GM19455 (cell line): ENCODE measurements at regions not wholly inside any gene's neighbourhood (a gene's known extent, or its start where the extent isn't known, plus 50 kb on each side); places are given as distances from the start of the nearest gene placed in this dataset.
"Not testable (repeated sequence)": the region's sequence is repeated elsewhere in the genome, so short reads cannot be mapped to it uniquely, and the experiment has no call there.

Experiments used
- ATAC-seq: cut with Tn5 transposase; IDR thresholded peaks from one replicate; pipeline ENCODE4 v1.9.1; 2021; ENCODE audit not compliant: unreplicated experiment

DNA sequence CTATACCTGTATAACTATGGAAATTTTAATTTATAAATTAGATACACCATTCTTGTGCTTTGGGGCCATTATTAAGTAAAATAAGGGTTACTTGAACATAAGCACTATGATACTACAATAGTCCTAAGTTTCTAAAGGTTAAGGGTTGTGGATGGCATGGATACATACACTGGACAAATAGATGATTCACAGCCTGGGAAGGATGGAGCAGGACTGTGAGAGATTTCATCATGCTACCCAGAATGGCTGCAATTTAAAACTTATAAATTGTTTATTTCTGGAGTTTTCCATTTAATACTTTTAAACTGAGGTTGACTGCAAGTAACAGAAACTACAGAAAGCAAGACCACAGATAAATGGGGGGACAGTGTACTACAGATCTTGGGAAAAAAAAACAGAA is 295.8 kb upstream of the ZNF804A start:
- no peak for ATAC-seq

DNA sequence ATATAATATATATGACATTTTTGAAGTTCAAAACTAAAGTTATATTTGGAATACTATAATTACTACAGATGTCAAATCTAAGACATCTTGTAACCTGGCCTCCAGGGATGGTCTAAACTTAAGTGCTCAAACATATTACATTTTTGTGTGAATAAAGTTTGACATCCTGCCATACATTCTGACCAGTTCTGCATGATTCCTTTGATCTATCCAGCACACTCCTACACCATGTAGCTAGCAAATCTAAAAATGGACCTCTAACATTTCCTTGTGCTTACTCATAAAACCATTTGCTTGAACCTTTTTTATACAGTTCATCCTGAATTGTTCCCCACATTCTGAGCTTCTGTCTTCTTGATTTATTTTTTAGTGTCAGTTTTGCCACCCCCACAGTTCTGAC is 294.3 kb upstream of the ZNF804A start:
- no peak for ATAC-seq

DNA sequence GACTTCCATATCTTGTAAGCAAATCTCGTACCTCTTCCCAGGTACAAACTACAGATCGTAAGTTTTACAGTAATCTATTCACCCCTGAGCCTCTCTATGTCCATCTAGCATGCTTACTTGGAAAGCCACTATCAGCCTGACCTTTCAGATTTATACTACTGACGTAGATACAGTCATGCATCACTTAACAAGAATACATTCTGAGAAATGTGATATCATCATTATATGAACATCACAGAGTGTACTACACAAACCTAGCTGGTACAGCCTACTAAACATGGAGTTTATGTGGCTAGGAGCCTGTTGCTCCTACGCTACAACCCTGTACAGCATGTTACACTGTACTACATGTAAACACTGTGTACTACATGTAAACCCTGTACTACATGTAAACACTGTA is 293.2 kb upstream of the ZNF804A start:
- no peak for ATAC-seq

DNA sequence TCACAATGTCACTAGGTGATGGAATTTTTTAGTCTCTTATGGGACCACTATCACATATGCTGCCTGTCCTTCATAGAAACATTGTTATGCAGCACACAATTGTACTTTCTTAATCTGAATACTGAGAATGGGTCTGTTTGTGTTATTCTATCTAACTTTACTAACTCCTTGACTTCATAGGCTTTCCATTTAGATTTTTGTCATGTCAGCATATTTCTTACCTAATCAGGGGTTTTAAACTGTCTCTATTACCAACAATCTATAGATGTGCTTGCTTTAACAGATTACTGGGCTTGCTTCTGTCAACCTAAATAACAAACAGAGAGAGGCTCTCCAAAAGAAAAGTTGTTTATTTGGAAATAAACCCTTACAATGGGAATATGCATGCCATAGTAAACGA is 289.6 kb upstream of the ZNF804A start:
- no peak for ATAC-seq

DNA sequence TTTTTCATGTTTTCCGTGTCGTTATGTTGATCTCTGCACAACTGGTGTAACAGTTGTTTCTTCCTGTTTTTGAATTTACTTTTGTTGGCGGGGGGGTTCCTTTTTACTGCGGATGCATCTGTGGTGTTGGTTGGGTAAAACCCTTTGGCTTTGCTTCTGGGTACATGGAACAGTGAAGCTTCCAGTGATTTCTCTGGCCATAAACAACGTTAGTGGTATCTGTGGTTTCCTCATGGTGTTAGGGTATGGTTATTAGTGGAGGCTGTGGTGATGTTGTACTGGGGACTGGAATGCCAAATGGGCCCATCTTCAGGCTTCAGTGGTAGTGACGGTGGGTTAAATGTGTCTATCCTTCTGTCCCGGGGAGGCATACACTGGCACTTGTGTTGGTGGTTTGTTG is 285.4 kb upstream of the ZNF804A start:
- ATAC-seq, result no peak

DNA sequence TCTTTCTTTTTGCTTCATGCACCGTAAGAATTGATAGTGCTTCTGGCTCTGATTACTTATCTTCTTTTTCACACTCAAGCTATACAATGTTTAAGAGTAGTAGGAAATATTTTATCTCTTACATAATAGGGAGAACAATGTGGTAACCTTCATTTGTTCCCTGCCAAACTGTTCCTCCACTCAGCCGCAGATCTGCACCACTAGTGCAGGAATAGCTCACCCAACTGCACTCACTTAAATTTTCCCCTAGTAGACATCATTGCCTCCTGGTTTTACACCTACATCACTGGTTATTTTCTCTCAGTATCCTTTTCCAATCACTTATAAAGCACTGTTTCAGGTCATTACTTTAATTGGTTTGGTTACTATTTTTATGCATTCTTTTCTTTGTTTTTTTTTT is 283.5 kb upstream of the ZNF804A start:
- no peak for ATAC-seq

DNA sequence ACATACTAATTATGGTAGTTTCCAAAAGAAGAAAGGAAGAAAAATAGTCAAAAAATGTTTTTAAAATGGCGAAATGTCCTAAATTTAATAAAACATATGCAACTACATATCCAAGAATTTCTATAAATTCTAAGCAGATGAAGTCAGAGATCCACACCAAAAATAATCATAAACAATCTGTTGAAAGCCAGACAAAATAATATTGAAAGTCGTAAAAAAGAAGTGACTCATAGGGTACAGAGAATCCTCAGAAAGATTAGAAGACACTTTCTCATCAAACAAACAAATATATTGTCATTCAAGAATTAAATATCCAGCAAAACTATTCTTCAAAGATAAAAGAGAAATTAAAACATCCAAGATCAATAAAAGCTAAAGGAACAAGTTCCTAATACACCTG is 281.4 kb upstream of the ZNF804A start:
- ATAC-seq, result no peak

DNA sequence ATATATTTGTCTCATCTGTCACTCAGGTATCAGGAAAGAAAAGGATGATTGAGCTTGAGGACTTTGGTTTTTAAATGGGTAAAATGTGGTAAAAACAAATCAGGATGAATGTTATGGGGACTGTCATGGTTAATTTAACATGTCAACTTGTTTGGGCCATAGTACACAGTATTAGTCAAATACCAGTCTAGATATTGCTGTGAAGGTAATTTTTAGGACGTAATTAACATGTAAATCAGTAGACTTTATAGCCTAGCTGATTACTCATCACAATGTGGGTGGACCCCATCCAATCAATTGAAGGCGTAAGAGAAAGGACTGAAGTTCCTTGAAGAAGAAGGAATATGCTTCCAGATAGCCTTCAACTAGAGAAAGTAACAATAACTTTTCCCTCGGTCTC is 275.7 kb upstream of the ZNF804A start:
- ATAC-seq, result no peak

DNA sequence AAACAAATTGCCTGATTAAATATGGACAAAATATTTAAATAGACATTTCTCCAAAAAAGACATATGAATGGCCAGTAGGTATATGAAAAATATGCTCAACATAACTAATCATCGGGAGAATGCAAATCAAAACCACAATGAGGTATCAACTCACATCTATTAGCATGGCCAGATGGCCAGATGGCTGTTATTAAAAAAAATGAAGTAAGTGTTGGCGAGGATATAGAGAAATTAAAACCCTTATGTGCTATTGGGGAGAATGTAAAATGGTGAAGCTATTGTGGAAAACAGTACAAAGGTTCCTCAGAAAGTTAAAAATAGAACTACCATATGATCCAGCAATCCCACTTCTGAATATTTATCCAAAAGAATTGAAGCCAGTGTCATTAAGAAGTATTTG is 272.3 kb upstream of the ZNF804A start:
- no peak for ATAC-seq

DNA sequence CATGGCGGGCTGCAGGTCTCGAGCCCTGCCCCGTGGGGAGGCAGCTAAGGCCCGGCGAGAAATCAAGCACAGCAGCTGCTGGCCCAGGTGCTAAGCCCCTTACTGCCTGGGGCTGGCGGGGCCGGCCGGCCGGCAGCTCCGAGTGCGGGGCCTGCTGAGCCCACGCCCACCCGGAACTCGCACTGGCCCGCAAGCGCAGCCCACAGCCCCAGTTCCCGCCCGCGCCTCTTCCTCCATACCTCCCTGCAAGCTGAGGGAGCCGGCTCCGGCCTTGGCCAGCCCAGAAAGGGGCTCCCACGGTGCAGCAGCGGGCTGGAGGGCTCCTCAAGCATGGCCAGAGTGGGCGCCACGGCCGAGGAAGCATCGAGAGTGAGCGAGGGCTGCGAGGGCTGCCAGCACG is 270.5 kb upstream of the ZNF804A start:
- not testable (repeated sequence) for ATAC-seq

DNA sequence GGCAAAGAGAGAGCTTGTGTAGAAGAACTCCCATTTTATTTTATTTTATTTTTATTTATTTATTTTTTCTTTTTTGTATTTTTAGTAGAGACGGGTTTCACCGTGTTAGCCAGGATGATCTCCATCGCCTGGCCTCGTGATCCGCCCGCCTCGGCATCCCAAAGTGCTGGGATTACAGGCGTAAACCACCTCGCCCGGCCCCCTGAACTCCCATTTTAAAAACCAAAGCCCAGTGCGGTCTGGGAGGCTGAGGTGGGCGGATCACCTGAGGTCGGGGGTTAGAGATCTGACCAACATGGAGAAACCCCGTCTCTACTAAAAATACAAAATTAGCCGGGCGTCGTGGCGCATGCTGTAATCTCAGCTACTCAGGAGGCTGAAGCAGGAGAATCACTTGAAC is 267.8 kb upstream of the ZNF804A start:
- ATAC-seq, result not testable (repeated sequence)

DNA sequence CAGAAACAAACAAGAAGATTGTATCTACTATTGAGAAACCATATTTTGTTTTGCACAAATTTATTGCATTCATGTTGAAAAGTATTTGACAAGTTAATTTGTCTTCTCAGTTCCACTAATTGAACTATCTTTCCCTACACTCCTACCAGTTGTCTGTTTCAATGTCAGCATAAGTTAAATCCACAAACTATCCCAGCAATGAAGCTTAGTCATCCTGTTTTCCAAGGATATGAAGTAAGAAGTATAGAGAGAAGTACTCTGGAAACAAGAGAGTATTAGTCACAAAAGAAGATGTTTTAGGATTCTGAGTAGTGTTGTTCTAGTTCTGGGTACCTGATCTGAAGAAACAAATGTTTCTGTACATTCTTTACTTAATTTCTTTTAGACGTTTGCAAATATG is 261.6 kb upstream of the ZNF804A start:
- no peak for ATAC-seq

DNA sequence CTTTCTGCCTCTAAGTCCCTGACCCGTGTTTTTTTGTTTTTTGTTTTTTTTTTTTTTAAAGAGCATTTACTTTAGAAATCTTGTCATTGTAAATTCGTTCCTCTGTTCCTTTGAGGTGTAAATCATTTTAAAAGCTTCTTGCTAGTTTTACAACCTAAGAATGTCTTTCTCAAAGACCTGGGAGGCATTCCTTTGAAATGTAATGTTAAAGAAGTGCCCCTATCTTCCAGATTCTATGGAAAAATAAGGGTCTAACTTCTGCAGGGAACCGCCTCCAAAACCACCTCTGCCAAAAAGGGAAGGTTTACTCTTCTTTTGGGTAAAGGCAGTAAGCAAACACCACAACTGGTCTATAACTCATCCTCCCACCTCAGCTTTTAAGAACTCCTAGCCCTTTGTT is 259.6 kb upstream of the ZNF804A start:
- no peak for ATAC-seq

DNA sequence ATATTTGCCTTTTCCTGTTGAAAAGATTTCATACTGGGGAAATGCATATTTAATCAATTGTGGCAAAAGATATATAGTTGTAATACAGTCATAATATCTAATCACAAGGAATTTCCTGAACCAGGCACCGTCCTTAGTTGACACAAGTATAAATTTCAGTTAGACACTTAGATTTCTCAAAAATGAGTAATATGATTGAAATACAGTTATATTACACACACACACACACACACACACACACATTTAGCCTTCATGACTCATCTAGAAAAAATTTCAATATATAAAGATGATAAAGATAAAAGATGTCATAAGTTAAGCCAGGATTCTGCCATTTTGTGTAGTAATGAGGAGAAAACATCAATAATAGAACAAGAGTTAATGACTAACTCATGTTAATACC is 258.4 kb upstream of the ZNF804A start:
- ATAC-seq, result no peak

DNA sequence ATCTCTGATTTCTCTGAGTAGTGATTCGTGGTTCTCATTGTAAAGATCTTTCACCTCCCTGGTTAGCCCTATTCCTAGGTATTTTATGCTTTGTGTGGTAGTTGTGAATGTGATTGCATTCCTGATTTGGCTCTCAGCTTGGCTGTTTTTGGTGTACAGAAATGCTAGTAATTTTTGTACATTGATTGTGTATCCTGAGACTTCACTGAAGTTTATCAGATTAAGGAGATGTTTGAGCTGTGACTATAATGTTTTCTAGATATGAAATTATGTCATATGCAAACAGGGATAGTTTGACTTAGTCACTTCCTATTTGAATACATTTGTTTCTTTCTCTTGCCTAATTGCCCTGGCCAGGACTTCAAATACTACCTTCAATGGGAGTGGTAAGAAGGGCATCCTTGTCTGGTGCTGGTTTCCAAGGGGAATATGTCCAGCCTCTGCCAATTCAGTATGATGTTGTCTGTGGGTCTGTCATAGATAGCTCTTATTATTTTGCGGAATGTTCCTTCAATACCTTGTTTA is 251.9 kb upstream of the ZNF804A start:
- no peak for ATAC-seq

DNA sequence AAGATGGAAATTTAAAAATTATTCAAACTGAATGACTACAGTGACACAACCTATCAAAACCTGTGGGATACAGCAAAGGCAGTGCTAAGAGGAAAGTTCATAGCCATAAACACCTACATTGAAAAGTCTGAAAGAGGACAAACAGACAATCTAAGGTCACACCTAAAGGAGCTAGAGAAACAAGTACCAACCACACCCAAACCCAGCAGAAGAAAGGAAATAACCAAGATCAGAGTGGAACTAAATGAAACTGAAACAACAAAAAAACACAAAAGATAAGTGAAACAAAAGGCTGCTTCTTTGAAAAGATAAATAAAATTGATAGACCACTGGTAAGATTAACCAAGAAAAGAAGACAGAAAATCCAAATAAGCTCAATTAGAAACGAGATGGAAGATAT is 247.2 kb upstream of the ZNF804A start:
- ATAC-seq, result no peak

DNA sequence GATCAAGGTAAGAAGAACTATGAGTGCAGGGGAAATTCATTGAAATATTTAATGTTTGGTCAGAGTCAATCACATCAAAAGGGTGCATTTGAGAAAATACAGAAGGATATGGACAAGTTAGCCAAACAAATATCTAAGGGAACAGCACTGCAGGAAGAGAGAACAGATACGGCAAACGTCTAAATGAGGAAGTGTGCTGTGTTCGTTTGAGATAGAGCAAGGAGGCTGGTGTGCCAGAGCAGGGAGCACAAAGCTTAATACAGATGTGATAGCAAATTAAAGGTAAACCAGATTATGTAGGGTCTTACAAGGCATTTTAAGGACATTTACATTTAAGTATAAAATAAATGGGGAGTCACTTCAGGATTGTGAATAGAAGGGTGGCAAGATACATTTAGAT is 241.3 kb upstream of the ZNF804A start:
- no peak for ATAC-seq

DNA sequence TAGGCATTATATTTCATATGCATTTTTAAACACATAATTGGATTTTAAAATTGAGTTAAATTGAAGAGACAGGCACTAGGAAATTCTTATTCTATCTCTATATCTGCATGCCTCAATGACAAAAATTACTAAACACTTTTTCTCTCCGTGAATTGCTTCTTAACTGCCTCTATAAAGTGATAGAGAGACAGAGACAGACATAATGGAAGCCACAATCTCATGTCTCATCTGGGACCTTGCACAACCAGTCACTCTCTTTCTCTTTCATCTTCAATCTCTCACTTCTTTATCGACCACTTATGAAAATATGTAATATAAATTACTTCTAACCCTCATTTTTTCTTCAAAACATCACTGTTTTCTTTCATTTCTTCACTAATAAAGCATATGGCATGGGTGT is 238.9 kb upstream of the ZNF804A start:
- no peak for ATAC-seq

DNA sequence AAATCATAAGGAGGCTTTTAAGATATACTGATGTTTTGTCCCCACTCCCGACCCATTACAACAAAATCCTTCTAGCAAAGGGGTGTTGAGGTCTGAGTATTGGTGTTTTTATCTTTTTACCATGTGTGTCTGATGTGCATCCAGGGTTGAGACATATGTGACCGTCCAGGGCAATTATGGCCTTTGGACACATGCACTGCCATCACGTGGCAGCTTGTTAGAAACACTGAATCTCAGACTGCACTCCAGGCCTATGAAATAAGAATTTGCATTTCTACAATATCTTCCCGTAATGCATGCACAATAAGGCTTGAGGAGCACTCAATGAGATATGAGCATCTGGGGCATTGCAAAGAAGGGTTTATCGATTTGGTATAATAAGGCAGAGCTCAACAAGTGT is 235.1 kb upstream of the ZNF804A start:
- no peak for ATAC-seq

DNA sequence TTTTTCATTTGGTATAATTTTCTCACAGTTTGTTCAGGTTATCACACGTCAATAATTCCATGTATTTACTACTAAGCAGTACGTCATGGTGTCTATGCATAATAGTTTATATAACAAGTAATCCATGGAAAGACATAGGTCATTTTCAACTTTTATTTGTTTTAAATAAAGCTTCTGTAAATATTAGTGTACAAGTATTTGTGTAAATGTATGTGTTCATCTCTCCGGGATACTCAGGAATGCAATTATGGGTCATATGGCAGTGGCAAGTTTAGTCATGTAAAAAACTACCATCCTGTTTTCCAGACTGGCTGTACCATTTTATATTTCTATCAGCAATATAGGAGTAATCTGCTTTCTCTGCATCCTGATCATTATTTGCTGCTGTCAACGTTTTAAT is 231.1 kb upstream of the ZNF804A start:
- no peak for ATAC-seq

DNA sequence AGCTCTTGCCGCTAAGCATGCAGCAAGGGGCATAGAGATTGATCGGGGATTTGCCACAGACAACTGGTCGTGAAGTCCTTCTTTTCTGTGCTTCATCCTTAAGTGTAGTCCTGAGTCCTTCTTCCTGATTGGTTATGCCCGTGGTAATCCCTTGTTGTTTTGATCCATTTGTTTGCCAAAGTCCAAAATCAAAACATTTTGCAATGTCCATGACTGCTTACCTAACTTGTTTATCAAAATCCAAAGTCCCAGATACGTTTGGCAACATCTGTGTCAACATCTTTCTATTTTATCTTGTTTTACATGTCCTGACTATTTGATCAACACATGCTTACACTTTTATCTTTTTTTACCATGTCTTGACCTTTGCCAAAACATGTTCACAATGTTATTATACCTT is 229.0 kb upstream of the ZNF804A start:
- ATAC-seq, result no peak

DNA sequence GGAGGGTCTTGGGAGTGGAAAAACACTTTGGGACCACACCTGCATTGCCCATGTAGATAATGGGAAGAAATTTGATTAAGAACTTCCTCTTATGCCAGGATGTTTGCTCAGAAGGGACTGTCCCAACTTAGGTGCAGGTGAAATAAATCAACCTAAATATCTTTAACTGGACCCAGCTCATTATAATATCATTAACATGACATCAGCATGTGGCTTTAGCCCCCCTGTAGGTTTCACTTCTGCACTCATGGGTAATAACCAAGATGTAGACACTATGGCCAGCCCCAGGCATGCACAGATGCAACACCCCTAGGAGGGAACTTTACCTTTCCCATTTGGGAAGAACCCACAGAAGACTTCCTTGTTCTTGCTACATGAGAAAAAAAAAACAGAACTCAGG is 227.4 kb upstream of the ZNF804A start:
- no peak for ATAC-seq

DNA sequence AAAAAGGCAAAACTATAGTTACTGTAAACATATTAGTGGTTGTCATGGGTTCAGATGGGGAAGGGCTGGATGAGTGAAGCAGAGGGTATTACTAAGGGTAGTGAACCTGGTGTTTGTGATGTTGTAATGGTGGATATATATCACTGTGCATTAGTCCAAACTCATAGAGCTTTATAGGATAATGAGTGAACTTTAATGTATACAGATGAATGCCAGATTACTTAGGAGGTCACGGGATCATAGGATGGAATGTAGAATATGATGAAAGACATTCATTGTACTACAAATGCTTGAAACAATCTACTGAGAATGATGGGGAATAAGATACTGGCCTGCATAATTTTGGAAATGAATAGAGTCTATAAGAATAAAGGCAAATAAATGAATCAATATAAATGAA is 226.7 kb upstream of the ZNF804A start:
- ATAC-seq, result no peak

DNA sequence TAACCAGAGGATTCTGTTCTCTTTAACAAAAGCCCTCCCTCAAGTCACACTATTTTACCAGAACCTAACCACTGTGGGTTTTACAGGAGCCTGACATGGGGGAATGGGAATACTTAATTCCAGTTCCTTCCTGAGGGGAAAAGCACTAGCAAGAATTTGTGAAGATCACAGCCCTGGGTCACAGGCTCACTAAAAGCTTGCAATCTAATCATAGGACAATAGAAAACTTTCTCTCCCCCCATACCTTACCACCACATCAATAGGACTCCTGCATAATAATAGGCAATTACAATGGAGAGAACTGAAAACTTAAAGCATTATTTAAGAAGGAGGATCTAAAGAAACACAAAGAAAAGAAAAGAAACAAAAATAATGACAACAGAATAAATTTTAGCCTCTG is 225.8 kb upstream of the ZNF804A start:
- ATAC-seq, result no peak
